HG02973 (cell line): ENCODE measurements at regions not wholly inside any gene's neighbourhood (a gene's known extent, or its start where the extent isn't known, plus 50 kb on each side); places are given as distances from the start of the nearest gene placed in this dataset.
"Not testable (repeated sequence)": the region's sequence is repeated elsewhere in the genome, so short reads cannot be mapped to it uniquely, and the experiment has no call there.

Source experiments
- ATAC-seq: cut with Tn5 transposase; IDR thresholded peaks from one replicate; pipeline ENCODE4 v1.9.1; 2021; ENCODE audit warnings: moderate library complexity; ENCODE audit not compliant: unreplicated experiment

DNA sequence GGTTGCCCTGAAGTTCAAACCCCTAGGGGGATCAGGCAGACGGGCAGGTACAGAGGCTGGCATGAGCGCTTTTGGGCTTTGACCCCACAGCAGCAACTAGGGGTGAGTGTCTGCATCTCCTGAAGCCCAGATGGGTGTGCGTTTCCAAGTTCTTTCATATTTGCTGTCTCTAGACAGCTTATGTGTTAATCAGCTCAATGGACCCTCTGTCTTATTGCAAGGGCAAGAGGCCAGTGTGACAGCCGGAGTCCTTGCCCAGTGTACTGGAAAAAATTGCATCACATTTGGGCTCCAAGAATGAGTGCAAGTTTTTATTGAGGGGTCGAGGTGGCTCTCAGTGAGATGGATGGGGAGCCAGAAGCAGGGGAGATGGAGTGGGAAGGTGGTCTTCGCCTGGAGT is 1863.7 kb upstream of the RAG2 start:
- no peak for ATAC-seq

DNA sequence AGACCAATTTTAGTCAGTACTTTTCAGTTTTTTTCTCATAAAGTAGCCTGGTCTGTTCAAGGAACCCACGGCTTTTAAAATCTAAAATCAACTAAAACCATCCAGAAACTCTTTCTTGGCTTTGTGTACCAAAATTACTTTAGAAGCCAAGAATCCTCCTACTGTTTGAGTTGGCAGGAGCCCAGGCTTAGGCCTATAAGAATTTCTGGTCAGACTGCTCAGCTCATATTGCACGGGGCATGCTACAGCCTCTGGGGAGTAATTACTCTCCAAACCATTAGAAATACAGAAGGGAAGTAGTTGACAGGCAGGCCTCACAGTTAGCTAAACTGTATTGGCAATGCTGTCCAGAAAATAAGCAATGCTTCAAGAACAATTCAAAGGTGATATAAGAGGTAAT is 1862.9 kb upstream of the RAG2 start:
- ATAC-seq, result no peak

DNA sequence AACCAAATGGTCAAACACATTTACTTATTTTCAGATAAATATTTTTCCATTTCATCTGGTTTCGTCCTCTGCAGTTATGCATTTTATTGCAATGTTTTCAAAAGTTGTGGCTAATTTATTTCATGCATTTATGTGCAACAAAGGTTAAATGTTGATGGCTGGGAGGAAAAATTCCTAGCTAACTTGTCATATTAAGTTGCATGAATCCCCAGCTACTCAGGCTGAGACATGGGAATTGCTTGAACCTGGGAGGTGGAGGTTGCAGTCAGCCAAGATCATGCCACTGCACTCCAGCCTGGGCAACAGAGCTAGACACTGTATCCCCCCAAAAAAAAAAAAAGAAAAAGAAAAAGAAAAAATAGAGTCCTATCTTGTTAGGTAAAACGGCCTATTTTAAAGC is 1862.4 kb upstream of the RAG2 start:
- no peak for ATAC-seq

DNA sequence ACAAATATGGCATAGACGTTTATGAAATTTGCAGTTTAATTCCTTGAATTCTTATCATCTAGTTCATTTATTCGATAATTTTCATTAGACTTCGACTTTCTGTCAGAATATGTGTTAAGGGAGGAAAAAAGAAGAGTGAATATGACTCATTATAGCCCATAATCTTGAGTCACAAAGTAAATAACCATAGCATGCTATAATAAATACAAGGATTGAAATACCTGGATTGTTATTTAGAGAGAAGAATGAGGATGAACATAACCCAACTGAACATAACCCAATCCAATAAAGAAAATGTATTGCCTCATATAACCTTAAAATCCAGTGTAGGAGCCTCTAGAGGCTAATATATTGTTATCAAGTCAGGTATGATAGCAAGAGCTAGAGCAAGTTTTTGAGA is 1858.3 kb upstream of the RAG2 start:
- no peak for ATAC-seq

DNA sequence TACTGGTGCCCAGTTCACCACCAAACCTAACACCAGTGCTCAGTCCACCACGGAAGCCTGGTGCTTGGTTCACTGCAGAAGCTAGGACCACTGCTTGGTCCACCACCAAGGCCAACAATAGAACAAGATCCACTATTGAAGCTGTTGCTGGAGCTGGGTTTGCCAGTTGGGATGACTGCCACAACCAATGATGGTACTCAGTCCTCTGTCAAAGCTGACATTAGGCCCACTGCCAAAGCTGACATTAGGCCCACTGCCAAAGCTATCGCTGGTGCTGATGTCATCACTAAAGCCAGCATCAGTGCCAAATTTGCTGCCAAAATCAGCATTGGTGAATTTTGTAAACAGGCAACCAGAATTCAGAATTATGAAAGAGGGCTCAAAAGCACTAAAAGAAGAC is 1850.2 kb upstream of the RAG2 start:
- no peak for ATAC-seq

DNA sequence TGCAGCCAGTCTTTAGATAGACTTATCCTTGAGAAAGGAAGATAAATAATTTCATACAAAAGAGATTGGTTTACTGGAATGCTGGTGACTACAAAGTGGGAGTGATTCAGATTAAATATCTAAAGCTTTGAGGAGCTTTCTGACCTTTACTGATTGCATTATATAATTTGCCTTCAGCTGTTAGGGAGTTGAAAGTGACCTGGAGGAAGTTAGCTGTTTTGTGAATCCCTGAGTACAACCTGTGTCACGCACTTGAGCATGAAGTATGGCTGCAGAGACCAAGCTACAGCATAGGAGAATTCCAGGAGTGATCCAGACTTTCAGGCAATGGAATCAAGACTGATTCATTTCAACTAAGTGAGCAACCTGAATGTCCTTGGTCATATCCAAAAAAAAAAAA is 1848.3 kb upstream of the RAG2 start:
- ATAC-seq, result no peak

DNA sequence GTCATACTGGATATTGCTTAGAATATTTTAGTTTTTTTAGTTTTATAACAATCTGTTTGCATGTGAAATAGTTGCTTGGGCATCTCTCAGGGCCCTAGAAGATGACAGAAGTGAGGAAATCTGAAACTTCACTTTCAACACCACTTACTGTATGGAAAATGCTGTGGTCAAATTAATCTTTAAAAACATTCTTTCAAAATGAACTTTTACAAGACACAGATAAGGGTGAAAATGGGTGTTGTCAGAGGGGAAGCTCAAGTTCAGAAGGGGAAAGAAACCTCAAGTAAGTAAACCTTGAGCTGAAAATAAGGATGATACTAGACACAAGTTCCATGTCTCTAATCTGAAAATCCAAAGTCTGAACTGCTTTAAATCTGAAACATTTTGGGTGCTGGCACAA is 1840.1 kb upstream of the RAG2 start:
- ATAC-seq, result no peak

DNA sequence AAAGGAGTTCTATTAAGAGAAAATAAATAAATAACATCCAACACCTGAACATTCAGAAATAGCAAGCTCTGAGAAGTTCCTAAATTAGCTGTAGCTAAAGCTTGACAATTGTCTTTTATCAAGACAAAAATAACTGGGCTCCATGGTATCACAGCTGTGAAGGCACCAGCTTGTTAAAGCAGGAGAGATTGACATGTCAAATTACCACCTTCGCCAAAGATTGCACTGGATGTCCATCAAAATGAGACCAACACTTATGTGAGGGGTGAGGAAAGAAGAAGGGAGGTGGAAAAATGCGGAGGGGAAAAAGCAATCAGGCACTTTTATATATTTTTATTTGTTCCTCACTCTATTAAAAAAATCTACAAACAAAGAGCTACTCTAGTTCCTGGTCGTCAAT is 1827.5 kb upstream of the RAG2 start:
- ATAC-seq, result no peak

DNA sequence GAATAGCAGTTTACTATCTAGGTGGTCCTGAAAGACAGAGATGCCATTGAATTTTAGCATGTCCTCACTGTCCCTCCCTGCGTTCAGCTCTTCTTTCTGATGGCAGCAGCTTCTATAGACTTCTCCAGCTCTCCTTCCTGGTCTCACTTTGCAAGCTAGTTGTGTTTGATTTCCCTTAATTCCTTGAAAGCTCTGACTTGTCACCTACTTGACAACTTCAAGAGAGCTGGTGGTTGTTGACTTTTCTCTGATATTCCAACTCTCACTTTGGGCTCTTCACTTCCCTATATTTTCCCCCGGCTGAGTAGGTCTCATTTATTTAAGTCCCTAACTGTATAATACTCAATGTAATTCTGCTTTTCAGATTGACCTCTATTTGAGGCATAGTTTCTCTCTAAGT is 1825.0 kb upstream of the RAG2 start:
- no peak for ATAC-seq

DNA sequence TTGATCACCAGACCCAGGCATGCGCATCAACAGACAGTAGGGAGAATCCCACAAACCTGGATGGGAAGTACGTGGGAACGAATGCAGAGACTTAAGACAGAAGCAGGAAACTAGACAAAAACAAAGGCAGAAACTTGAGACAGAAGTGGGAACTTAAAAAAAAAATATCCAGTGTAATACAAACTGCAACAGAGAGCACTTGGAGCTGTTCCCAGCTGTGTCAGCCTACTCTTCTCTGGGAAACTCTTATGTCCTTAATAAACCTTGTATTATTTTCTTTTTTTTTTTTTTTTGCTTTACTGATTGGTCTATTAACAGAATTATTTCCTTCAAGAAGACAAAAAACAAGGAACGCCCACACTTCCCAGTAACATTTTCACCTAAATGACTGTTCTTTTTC is 1818.1 kb upstream of the RAG2 start:
- ATAC-seq, result no peak

DNA sequence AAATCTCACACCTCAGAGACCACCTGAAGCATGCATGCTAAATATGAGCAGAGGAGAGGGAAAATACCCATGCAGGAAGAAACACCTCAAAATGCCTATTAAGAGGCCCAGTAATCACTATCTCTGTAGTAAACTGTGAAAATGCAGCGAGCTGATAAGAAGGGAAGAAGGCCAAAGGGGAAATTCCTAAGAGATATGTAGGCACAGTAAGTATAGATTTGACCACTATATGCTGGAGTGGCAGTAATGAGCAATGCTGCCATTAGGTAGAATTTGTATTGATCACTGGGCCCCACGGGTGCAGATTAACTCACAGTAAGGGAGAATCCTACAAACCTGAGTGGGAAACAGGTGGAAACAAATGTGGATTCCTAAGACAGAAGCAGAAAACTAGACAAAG is 1813.1 kb upstream of the RAG2 start:
- no peak for ATAC-seq

DNA sequence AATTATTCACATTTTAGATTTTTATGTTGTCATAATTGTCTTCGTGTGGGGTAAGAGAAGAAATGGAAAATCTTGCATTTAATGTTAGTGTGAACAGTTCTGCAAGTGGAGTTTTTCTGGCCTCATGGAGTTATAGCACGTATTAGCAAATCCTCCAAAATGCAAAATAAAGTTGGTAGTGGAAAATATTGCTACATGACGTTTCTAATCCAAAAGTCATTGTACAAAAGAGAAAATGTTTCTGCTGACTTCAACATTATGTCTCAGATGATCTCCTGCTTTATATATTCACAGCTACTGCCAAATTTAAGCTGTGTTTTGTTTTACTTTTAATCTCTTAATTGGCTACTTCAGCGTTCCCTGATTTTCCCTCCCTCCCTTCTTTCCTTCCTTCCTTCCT is 1804.0 kb upstream of the RAG2 start:
- no peak for ATAC-seq

DNA sequence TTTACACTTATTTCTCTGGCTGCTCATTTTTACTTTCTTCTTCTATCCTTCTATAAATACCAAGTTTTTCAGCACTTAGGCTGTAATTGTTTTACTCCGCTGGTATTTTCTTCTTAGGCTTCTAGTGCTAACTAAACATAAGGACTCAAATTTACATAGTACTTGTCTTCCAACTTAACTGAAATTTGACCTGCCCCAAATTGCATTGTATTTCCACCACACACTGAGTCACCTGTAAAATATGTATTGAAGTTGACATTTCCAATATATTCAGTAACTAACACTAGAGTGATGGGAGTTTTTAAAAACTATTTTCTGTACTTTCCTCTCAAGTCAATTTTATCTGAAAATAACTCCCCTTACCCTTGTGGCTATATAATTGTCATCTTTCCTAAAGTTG is 1794.1 kb upstream of the RAG2 start:
- no peak for ATAC-seq

DNA sequence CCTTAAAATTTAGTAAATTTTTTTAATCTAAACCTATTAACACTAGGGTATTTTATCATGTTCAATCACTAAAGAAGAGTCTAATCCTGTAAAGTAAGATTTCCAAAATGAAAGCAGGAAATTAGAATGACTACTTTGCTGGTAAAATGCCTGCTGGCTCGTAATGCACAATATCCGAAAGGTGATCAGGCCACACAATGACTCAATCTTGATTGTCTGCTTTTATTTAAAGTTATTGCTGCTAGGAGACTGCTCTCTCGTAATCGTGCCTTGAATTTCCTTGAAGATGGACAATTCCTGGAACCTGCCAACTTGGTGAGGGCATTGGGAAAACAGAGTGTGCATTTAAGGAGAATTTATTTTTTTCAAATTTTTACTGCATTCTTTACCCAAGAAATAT is 1786.5 kb upstream of the RAG2 start:
- ATAC-seq, result no peak

DNA sequence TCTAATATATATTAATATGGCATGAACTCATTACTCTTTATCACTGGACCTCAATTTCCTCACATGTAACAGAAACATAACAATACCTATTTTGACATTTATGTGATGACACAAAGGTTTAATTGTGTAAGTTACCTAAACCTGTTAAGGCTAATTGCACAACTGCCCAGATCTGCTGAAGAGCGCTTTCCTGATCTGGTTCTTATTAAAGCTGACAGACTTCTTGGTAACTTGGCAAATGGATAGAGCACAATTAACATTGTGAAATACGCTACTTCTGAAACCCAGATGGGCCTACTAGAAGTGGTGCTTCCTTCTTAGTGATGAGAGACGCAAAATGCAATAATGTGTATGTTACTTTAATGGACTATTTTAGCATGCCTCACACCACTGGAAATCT is 1767.2 kb upstream of the RAG2 start:
- no peak for ATAC-seq

DNA sequence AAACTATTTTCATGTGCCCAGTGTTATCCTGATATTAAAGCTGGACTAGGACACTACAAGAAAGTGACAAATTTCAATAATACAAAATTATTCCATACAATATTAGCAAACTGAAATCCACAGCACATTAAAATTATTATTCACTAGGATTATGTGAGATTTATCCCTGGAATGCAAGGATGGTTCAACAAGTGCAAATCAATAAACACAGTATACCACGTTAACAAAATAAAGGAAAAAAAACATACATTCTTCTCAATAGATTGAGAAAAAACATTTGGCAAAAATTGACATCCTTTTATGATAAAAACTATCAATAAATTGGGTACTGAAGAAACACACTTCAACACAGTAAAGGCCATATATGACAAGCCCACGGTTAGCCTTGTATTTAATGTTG is 1758.2 kb upstream of the RAG2 start:
- ATAC-seq, result no peak

DNA sequence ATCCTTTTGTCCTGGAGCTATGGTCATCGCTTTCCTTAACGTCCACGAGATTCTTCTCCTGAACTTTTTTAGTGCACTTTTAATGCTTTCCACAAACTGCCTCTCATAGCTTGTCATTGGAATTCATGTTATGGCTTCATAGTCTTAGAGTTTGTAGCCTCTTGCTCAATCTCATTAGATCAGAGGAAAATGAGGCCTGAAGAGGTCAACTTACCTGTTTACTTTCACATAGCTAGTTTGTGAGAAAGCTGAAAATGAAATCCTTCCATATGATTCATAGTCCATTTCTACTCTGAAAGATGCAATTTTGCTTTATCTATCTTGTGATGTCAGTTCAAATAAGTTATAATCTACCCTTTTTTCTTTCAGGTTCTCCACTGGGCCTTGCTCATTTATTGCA is 1747.2 kb upstream of the RAG2 start:
- ATAC-seq, result no peak

DNA sequence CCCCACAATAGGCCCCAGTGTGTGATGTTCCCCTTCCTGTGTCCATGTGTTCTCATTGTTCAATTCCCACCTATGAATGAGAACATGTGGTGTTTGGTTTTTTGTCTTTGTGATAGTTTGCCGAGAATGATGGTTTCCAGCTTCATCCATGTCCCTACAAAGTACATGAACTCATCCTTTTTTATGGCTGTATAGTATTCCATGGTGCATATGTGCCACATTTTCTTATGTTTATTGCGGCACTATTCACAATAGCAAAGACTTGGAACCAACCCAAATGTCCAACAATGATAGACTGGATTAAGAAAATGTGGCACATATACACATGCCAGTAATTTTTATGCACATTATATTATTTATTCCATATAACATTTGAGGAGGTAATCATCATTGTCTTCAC is 1743.6 kb upstream of the RAG2 start:
- not testable (repeated sequence) for ATAC-seq

DNA sequence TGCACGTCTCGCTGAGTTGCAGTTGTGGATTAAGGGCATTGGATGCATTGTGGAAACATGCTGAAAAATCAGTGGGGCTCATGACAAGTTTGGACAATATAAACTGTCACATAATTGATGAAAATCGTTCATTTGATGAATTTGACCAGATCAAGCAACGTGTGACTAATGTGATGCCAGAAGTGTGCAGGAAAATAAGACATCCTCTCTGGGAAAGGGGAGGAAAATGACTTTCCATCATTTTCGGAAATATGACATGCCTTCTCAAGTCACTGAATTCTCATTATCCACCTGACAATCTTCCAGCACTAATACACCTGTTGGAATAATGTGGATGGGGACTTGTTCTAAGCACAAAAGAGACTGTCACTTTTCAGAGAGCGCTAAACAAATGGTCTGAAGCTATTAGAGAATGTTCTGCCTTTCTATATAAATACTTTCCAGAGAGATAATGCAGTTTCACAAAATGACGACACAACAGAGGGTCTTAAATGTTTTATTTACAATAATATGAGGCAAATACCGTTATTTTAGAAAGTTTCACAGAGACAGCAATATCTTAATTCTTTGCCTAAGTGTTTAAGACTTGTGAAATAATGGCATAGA is 1741.9 kb upstream of the RAG2 start:
- no peak for ATAC-seq

DNA sequence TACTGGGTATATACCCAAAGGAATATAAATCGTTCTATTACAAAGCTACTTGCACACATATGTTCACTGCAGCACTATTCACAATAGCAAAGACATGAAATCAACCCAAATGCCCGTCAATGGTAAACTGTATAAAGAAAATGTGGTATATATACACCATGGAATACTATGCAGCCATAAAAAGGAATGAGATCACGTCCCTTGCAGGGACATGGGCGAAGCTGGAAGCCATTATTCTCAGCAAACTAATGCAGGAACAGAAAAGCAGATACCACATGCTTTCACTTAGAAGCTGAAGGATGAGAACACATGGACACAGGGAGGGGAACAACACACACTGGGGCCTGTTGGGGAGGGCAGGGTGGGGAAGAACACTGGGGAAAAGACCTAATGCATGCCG is 1740.0 kb upstream of the RAG2 start:
- not testable (repeated sequence) for ATAC-seq

DNA sequence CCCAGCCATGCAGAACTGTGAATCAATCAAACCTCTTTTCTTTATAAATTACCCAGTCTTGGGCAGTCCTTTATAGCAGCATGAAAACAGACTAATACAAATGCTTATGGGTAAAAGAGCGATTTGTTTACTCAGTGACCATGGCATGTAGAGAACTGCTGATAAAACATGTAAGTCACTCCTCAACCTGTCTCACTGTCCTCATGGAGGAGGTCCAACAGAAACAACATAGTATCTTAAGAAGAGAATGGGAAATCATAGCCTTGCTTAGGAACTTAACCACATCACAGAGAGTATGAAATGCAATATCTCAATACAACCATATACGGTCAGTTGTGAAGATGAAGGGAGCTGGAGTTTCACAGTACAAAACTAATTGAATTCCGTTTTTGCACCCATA is 1734.0 kb upstream of the RAG2 start:
- ATAC-seq, result no peak

DNA sequence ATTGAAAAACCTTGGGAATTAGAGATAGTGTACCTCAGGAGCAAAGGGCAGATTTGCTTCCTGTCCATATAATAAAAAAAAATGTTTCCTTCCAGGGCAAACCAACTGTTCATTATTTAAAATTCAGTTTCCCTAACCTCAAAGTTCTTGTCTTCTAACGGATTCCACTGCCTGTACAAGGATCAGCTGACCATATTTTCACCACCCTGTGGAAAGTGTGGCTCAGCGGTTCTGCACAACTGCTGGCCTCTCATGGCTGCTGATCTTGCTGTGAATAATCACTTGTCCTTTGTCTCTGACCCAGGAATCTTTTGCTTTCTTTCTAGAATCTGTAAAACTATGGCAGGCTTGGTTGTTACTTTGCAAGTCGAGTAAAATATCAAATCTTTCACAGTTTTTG is 1732.5 kb upstream of the RAG2 start:
- ATAC-seq, result no peak

DNA sequence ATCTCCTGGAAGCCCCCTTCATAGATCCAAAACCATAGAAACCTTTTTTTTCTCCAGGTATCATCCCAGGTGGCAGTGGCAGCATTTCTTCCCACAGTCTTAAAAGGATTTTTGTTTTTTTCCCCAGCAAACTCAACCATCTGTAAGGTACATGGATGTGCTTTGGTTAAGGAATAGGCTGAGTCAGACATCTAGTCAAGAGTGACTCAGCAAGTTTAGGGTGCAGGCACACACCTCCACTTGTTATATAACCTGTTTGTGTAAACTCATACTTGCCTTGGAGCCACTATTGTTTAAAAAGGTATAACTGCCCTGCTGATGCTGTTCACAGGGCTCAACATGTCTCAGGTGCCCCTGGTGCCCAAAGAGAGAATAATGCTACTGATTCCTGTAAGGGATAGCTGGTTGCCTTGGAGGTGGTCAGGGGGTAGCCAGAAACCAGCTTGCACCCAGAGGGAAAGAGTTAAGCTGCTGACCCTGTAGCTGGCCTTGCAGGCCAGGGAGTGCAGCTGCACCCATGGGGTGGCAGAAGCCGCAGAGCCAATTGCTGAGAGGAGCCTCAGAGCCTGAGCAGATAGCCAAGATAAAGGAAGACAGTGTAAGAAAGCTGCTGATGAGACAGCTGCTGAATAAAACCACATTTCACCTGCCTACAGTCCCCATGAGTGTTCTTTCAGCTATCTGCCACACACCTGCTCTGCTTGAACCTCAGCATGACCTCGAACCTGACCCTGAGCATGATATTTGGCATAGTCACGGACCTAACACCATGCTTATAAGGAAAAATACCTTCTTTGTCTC is 1726.1 kb upstream of the RAG2 start:
- ATAC-seq, result no peak
